ENCODE measurements at regions not wholly inside any gene's neighbourhood (a gene's known extent, or its start where the extent isn't known, plus 50 kb on each side); places are given as distances from the start of the nearest gene placed in this dataset.

DNA sequence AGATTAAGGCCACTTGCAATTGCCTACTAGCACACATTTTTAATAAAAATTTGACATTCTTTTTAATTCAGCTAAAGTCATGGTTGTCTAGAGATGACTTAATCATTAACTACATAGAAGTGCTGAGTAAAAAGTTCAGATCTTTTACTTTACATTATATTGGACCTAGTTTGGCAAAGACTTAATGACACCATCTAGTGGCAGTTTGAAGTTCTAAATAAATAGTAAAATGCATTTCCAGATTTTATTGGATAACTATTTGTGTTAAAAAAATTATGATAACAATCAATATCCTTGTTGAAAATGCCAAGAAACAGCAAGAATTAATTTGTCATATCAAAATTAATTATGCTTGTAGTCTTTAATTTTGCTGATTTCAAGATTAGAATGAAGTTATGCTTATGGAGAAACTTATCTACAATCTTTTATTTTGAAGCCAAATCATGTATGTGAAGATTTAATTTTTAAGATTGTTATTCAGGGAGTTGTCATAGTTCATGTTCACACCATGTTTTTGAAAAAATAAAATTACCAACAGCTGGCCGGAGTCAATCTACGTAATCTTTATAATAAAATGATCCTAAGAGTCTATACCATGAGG is 69.6 kb upstream of the PJA2 start:
- TF ChIP-seq POLR2A (IDR thresholded peaks at IDR 0.05) (no peak), EP300 (IDR thresholded peaks at IDR 0.05; ENCODE audit: low read depth) (no peak), POLR2AphosphoS5 (IDR thresholded peaks at IDR 0.05) (no peak)
- TF ChIP-seq, protein P1, sequence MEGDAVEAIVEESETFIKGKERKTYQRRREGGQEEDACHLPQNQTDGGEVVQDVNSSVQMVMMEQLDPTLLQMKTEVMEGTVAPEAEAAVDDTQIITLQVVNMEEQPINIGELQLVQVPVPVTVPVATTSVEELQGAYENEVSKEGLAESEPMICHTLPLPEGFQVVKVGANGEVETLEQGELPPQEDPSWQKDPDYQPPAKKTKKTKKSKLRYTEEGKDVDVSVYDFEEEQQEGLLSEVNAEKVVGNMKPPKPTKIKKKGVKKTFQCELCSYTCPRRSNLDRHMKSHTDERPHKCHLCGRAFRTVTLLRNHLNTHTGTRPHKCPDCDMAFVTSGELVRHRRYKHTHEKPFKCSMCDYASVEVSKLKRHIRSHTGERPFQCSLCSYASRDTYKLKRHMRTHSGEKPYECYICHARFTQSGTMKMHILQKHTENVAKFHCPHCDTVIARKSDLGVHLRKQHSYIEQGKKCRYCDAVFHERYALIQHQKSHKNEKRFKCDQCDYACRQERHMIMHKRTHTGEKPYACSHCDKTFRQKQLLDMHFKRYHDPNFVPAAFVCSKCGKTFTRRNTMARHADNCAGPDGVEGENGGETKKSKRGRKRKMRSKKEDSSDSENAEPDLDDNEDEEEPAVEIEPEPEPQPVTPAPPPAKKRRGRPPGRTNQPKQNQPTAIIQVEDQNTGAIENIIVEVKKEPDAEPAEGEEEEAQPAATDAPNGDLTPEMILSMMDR (IDR thresholded peaks at IDR 0.05): peak; percentile 26 to 34 (median 31)
